HL-60 (cell line): ENCODE measurements at regions not wholly inside any gene's neighbourhood (a gene's known extent, or its start where the extent isn't known, plus 50 kb on each side); places are given as distances from the start of the nearest gene placed in this dataset.

ENCODE experiments used
- DNase-seq, 2 experiments: peaks; one replicate each; pipeline ENCODE4 v3.0.0-alpha.2; 2010 to 2020; ENCODE audit warnings: low read depth in 1 of 2, low spot score in 1 of 2
- H3K27ac ChIP-seq: fragments of 250-450 bp; sonication (Bioruptor Pico); replicated peaks from 2 replicates; pipeline ENCODE4 v1.5.1; 2020; ENCODE audit warnings: mild to moderate bottlenecking, moderate library complexity
- H3K27me3 ChIP-seq: fragments of 250-450 bp; sonication (Bioruptor Pico); 2 replicates; pipeline ENCODE4 v1.5.1; 2021; ENCODE audit warnings: mild to moderate bottlenecking, moderate library complexity; ENCODE audit not compliant: insufficient read depth, poor library complexity, severe bottlenecking
- H3K4me3 ChIP-seq: replicated peaks from 2 replicates; pipeline ENCODE4 v1.5.1; 2011; ENCODE audit warnings: mild to moderate bottlenecking, control low read depth, low read length; ENCODE audit not compliant: insufficient read depth
- GABPA ChIP-seq: IDR thresholded peaks from 2 replicates; pipeline ENCODE4 v1.6.1; 2012; ENCODE audit warnings: low read depth
- POLR2AphosphoS5 ChIP-seq: IDR thresholded peaks from 2 replicates; pipeline ENCODE4 v1.6.1; 2012; ENCODE audit warnings: low read depth
- SPI1 ChIP-seq: IDR thresholded peaks from 2 replicates; pipeline ENCODE4 v1.6.1; 2012; ENCODE audit warnings: low read depth, mild to moderate bottlenecking, borderline replicate concordance
- TF ChIP-seq, protein P1 (sequence below): IDR thresholded peaks from one replicate; pipeline ENCODE4 v1.5.1; 2011; ENCODE audit warnings: low read length, control low read depth, inconsistent platforms; ENCODE audit not compliant: insufficient read depth
- TF ChIP-seq, protein P2 (sequence below): IDR thresholded peaks from 2 replicates; pipeline ENCODE4 v1.6.1; 2012; ENCODE audit warnings: low read depth; ENCODE audit not compliant: insufficient replicate concordance

DNA sequence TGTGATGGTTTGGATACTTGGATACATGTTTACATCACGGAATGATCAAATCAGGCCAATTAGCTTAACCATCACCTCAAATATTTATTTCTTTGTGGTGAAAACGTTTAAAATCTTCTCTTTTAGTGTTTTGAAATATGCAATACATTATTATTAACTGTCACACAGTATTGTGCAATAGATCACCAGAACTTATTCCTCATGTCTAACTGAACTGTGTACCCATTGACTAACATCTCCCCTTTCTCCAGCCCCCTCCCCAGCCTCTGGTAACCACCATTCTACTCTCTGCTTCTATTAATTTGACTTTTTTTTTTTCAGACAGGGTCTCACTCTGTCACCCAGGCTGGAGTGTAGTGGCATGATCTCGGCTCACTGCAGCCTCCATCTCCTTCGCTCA lies 471.9 kb downstream of the BCOR start:
- Histone ChIP-seq H3K27me3 (no peaks in the 10 kb centered on the region), H3K4me3 (no peak overlapping the region), H3K27ac (no peak overlapping the region)
- DNase-seq, result no peak
- TF ChIP-seq GABPA, result no peak
- TF ChIP-seq POLR2AphosphoS5, result no peak

DNA sequence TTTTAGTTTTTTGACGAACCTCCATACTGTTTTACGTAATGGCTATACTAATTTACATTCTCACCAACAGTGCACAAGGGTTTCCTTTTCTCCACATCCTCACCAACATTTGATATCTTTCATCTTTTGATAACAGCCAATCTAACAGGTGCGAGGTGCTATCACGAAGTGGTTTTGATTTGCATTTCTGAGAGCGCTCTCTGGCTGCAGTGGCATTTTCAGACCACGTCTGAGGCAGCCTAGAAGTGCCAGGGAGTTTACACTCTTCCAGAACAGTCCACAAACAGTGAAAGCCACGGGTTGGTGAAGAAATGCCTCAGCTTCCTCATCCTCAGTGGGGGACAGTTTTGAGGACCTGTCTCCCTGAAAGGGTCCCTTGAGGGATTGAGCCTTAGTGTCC lies 471.0 kb downstream of the BCOR start:
- DNase-seq, result no peak
- Histone ChIP-seq H3K27me3 (no peaks in the 10 kb centered on the region), H3K27ac (no peak overlapping the region), H3K4me3 (no peak overlapping the region)
- TF ChIP-seq, protein P1, sequence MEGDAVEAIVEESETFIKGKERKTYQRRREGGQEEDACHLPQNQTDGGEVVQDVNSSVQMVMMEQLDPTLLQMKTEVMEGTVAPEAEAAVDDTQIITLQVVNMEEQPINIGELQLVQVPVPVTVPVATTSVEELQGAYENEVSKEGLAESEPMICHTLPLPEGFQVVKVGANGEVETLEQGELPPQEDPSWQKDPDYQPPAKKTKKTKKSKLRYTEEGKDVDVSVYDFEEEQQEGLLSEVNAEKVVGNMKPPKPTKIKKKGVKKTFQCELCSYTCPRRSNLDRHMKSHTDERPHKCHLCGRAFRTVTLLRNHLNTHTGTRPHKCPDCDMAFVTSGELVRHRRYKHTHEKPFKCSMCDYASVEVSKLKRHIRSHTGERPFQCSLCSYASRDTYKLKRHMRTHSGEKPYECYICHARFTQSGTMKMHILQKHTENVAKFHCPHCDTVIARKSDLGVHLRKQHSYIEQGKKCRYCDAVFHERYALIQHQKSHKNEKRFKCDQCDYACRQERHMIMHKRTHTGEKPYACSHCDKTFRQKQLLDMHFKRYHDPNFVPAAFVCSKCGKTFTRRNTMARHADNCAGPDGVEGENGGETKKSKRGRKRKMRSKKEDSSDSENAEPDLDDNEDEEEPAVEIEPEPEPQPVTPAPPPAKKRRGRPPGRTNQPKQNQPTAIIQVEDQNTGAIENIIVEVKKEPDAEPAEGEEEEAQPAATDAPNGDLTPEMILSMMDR, result no peak
- TF ChIP-seq SPI1, result no peak

DNA sequence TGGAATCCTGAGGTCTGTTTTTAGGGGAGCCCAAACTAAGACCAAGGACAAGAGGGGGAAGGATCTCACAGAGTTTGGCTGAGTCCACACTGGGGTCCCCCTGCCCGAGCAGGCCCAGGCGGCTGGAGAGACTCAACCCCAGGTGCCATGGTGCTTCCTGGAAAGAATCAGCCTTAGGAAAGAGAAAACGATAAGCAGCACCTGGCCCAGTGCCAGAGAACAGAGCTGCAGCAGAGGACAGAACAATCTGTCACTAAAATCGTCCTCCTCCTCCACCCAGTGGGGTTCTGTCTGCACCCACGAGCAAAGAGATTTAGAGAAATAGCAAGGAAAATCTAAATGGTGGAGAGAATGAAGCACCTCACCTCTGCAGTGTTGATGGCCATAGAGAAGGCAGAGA lies 470.5 kb downstream of the BCOR start:
- H3K4me3 ChIP-seq, result no peak overlapping the region

DNA sequence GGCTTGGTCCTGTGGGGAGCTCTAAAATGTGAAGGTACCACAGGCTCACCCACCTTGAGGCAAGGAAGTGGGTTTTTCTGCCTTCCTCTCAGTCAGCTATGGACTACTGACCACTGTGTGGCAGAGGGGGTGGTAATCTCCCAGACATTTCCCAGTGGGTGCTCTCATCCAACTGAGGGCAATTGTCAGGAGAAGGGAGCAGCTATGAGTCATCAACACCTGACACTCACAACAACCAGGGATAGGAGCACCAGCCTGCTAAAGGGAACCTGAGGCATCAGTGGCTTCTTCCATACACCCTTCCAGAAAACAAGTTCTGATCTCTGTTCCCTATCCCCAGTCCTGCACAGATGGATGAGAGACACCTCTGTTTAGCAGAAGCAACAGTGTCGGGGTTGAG lies 468.8 kb downstream of the BCOR start:
- DNase-seq, result no peak
- TF ChIP-seq, protein P2, sequence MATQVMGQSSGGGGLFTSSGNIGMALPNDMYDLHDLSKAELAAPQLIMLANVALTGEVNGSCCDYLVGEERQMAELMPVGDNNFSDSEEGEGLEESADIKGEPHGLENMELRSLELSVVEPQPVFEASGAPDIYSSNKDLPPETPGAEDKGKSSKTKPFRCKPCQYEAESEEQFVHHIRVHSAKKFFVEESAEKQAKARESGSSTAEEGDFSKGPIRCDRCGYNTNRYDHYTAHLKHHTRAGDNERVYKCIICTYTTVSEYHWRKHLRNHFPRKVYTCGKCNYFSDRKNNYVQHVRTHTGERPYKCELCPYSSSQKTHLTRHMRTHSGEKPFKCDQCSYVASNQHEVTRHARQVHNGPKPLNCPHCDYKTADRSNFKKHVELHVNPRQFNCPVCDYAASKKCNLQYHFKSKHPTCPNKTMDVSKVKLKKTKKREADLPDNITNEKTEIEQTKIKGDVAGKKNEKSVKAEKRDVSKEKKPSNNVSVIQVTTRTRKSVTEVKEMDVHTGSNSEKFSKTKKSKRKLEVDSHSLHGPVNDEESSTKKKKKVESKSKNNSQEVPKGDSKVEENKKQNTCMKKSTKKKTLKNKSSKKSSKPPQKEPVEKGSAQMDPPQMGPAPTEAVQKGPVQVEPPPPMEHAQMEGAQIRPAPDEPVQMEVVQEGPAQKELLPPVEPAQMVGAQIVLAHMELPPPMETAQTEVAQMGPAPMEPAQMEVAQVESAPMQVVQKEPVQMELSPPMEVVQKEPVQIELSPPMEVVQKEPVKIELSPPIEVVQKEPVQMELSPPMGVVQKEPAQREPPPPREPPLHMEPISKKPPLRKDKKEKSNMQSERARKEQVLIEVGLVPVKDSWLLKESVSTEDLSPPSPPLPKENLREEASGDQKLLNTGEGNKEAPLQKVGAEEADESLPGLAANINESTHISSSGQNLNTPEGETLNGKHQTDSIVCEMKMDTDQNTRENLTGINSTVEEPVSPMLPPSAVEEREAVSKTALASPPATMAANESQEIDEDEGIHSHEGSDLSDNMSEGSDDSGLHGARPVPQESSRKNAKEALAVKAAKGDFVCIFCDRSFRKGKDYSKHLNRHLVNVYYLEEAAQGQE, result no peak
- TF ChIP-seq GABPA (no peak), POLR2AphosphoS5 (no peak), SPI1 (no peak)
- TF ChIP-seq, protein P1, result no peak

More for the DNA sequence above, 470.5 kb downstream of the BCOR start:
- TF ChIP-seq POLR2AphosphoS5 (no peak), GABPA (no peak), SPI1 (no peak)
- TF ChIP-seq, protein P2, result no peak
- TF ChIP-seq, protein P1, result no peak
- DNase-seq, result no peak
- no peaks in the 10 kb centered on the region for H3K27me3 ChIP-seq
- no peak overlapping the region for H3K27ac ChIP-seq

More for the DNA sequence above, 468.8 kb downstream of the BCOR start:
- Histone ChIP-seq H3K27ac (no peak overlapping the region), H3K4me3 (no peak overlapping the region), H3K27me3 (no peaks in the 10 kb centered on the region)
